GM12873 (cell line): ENCODE measurements at regions not wholly inside any gene's neighbourhood (a gene's known extent, or its start where the extent isn't known, plus 50 kb on each side); places are given as distances from the start of the nearest gene placed in this dataset.

Experiments
- TF ChIP-seq, protein P1 (sequence below): IDR thresholded peaks from 2 replicates; pipeline ENCODE4 v1.5.1; 2012; ENCODE audit warnings: low read depth, mild to moderate bottlenecking, moderate library complexity, low read length, control low read depth; ENCODE audit not compliant: insufficient read depth; ENCODE audit errors: missing control alignments

DNA sequence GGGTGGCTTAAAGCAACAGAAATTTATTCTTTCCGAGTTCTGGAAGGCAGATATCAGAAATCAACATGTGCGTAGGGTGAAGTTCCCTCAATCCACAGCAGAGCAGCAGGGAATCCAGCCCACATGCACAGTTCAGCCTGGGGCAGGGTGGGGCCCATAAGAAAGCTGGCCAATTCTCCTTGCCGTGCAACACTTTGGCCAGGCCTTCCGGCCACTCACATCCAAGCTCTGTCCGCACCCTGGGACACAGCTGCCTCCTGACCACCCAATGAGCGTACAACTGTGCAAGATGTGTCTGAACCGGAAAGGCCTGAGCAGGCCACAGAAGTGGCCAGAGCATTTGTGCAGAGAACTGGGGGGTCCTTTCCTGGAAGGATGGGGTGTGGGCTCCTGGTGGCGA lies 274.9 kb downstream of the GADD45G start:
- TF ChIP-seq, protein P1, sequence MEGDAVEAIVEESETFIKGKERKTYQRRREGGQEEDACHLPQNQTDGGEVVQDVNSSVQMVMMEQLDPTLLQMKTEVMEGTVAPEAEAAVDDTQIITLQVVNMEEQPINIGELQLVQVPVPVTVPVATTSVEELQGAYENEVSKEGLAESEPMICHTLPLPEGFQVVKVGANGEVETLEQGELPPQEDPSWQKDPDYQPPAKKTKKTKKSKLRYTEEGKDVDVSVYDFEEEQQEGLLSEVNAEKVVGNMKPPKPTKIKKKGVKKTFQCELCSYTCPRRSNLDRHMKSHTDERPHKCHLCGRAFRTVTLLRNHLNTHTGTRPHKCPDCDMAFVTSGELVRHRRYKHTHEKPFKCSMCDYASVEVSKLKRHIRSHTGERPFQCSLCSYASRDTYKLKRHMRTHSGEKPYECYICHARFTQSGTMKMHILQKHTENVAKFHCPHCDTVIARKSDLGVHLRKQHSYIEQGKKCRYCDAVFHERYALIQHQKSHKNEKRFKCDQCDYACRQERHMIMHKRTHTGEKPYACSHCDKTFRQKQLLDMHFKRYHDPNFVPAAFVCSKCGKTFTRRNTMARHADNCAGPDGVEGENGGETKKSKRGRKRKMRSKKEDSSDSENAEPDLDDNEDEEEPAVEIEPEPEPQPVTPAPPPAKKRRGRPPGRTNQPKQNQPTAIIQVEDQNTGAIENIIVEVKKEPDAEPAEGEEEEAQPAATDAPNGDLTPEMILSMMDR, result no peak

DNA sequence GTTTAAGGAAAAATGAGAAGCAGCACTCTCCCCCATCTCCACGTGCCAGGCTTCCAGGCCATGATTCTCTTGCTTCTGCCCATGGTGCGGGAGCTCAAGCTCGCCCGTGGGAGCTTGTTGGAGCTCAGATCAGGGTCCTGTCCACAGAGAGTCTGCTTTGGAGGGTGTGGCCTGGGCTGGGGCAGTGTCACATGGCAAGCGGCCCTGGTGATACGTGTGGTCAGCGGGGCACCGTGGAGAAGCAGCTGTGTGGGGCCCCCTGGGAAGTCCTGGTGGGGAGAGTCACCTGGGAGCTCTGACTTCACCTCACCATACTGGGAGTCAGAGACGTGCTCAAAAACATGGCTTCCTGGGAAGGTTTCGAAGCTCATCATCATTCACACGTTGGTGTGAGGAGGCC lies 275.3 kb downstream of the GADD45G start:
- TF ChIP-seq, protein P1, result no peak

DNA sequence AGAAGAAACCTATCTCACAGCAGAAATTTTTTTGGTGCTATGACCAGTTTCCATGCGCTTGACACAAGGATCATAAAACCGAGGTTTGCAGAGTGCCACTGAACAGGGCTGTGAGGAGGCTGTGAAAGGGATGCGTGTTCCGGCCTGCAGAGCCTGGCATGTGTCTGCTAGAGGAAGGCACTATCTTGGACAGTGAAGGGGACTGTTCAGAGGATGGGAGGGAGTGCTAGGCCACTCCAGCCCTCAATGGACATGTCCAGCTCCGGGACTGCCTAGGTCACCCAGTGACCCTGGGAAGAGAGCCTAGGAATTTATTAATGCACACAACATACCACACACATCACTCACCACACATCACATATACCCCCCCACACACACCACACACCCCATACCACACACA lies 275.9 kb downstream of the GADD45G start:
- TF ChIP-seq, protein P1, result no peak

DNA sequence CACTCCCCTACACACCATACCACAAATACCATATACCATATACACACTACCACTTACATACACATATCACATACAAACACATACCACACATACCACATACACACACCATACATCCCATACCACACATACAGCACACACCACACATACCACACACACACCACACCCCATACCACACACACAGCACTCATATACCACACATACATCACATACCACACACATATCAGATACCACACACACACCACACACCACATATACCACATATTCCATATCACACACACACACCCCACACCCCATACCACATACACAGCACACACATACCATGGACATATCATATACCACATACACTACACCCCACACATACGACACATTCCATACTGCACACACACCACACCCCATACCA lies 276.6 kb downstream of the GADD45G start:
- TF ChIP-seq, protein P1, result no peak

DNA sequence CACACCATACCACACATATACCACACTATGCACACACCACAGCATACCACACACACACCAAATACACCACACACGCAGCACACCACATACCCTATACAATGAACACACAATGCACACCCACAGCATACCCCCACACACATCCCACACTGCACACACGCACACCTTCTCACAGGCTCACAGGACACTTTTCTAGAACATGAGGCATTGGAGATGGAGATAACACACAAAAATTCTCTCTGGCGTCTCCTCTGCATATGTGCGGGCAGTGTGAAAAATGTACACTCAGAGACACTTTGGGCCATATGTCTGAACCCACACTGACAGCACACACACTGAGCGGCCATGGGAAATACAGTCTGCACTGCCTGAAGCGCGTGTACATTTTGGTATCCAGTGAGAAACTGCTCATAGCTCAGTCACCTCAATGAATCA lies 278.1 kb downstream of the GADD45G start:
- TF ChIP-seq, protein P1, result no peak

DNA sequence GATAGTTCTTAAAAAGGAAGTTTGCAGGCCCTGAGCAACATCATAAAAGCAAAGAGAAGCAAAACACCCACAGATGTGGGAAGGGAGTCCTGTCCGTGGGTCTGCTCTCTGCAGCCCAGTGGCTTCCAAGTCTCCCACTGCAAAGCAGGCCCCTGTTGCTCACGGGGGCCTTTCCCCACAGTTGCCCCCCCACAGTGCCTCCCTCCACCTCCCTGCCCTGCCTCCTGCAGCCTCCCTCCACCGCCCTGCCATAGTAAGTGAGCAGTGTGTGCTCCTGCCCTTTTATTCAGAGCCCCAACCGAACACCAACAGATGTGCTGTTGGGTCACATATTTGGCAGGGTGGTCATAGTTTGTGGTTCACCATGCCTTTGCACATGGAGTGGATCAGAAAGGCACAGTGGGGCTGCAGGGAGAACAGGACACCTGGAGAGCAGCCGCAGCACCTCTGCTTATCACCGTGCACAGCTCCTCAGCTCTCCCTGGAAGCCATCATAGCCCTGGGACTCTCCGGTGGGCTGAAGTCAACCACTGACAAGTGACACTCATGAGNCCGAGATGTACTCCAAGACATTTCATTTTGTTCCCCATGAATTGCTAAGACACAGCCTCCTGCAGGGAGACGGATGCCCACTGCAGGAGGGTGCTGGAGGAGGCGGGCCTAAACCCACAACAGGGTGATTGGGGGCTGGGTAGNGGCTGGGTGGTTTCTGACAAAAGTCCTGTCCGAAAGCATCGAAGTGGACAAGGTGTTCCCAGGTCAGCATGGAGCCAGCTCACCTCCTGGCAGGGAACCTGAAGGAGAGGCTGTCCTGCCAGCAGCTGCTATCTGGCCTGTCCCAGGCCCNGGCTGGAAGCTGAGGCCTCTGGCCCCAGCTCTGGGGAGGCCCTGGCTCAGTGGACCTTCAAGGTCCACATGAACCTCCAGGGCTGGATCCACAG lies 278.9 kb downstream of the GADD45G start:
- TF ChIP-seq, protein P1, result no peak

DNA sequence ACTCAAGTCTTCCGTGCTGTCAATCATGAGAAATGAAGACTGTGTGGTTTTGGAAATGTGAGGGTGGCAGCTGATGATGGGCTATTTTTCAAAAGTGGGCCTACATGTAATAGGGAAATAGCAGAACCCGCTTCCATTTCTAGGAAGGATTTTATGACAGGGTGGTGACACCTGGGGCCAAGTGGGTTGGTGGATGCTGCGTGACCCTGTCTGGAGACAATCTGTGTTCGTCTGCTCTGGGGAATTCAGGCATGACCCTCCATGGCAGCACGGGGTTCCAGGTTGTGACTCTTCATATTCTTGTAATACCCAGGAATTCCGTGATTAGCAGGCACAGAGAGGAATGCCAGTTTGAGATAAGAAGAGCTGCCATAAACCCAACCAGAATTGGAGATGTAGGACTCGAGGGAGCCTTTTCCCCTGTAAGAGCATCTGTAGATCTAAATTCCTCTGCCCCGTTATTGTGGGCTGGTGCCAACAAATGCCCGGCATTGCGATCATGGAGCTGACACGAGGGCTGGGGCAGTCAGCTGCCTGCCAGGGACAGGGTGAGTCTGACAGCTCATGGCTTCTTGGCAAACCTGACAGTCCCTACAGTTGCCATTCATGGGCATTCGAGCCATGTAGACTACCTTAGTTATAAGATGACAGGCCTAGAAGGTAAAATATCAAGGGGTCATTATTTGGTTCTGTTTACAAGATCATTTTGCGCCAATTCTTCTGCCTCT lies 279.7 kb downstream of the GADD45G start:
- TF ChIP-seq, protein P1, result no peak
